Activated naive CD8-positive, alpha-beta T cell treated with anti-CD3 and anti-CD28 coated beads for 36 hours (primary cell): ENCODE measurements at regions not wholly inside any gene's neighbourhood (a gene's known extent, or its start where the extent isn't known, plus 50 kb on each side); places are given as distances from the start of the nearest gene placed in this dataset.

Source experiments
- DNase-seq: peaks from one replicate; pipeline ENCODE4 v3.0.0; 2021
- H3K27ac Mint-ChIP-seq: one replicate; pipeline ENCODE4 v1.8.0; 2022; ENCODE audit warnings: mild to moderate bottlenecking, moderate library complexity, mixed read lengths
- H3K27me3 Mint-ChIP-seq: one replicate; pipeline ENCODE4 v1.8.0; 2022; ENCODE audit warnings: mild to moderate bottlenecking, mixed read lengths
- H3K36me3 Mint-ChIP-seq: one replicate; pipeline ENCODE4 v1.8.0; 2021; ENCODE audit warnings: mild to moderate bottlenecking, mixed read lengths
- H3K4me1 Mint-ChIP-seq: one replicate; pipeline ENCODE4 v1.8.0; 2021; ENCODE audit warnings: mixed read lengths
- H3K4me3 Mint-ChIP-seq: one replicate; pipeline ENCODE4 v1.8.0; 2022; ENCODE audit warnings: mild to moderate bottlenecking, moderate library complexity, mixed read lengths
- H3K9me3 Mint-ChIP-seq: one replicate; pipeline ENCODE4 v1.8.0; 2022; ENCODE audit warnings: mixed read lengths

DNA sequence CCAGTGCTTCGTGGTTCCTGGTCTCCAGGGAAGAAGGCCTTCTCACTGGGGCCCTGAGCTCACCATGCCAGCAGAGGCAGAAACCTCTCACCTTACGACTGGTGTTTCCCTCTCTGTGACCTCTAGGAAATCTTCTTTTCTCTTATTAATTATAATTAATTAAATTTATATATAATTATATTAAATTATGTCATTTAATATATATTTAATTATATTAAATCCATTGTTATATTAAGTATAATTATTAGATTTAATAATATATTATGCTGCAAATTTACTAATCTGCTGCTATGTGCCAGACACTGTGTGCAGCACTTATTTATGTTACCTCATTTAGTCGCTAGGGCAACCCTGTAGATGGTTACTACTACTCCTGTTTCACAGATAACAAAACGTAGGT lies 70.3 kb upstream of the MBIP start:
- Mint-ChIP-seq H3K27ac (no peak overlapping the region), H3K4me3 (no peak overlapping the region), H3K4me1 (no peaks in the 10 kb centered on the region), H3K9me3 (no peaks in the 10 kb centered on the region), H3K36me3 (no peaks in the 10 kb centered on the region), H3K27me3 (peaks cover 21% of the 10 kb centered on the region)
- DNase-seq, result no peak

DNA sequence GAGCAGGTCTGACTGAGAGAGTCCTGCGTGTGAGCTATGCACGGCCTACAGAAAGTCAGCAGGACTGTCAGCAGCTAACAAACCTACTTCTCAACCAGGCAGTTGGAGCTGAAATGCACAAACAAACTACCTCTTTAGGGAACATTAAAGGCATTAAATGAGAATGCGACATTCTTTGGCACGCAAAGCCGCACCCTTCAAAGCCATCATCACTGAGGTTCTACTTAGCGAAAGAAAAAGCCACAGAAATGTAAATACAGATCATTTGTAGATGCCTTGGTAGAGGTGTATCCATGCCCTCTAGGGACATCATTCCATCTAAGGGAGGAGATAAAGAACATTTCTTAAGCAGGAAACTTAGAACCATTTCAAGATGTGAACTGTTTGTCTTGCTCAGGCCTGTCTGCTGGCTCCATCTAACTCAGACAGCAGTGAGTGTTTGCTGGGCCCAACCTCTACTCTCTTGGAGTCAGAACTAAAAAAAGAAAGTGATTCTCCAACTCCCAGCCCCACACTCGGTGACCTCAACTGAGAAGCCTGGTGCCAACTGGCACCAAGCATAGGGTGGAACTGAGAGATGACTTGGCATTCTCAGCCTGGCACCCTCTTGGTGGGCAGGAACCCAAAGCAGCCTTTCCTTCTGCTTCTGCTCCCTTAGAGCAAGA lies 63.5 kb upstream of the MBIP start:
- no peaks in the 10 kb centered on the region for H3K9me3 Mint-ChIP-seq
- H3K4me3 Mint-ChIP-seq, result no peak overlapping the region
- no peaks in the 10 kb centered on the region for H3K4me1 Mint-ChIP-seq
- DNase-seq, result no peak
- H3K27ac Mint-ChIP-seq, result no peak overlapping the region
- no peaks in the 10 kb centered on the region for H3K36me3 Mint-ChIP-seq
- H3K27me3 Mint-ChIP-seq, result peaks cover 6% of the 10 kb centered on the region

DNA sequence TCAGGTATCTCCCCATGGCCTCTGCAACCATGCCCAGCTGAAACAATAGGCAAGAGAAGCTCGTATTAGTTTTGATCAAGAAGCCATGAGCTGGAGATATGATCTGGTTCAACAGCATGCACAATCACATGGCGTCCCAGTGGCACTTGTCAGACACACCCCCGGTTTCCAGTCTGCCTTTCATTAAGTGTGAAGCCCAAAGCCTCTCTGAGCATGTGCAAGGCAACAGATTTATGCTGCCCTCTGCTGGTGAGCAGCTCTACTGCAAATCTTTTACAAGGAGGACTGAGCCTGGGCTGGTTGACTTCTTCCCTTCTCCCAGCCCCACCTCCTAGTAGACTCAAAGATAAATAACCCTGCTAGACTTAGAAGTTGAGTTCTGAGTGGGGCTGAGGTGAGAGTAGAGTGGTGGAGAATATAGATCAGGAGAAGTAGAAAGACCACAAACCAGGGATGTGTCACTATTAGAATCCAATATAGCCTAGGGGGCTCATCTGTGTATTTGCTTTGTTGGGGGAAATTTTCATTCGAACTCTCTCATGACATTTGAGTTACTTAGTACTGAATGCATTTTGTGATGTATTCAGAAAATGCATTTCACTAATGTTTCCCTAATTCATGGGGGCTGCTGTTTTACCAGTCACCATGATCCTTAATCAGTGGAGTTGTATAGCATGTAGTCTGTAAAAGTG lies 53.7 kb upstream of the MBIP start:
- DNase-seq, result peak; percentile 60
- H3K4me1 Mint-ChIP-seq, result no peaks in the 10 kb centered on the region
- no peak overlapping the region for H3K27ac Mint-ChIP-seq

More for the DNA sequence above, 53.7 kb upstream of the MBIP start:
- Mint-ChIP-seq H3K27me3 (peaks cover 3% of the 10 kb centered on the region), H3K9me3 (no peaks in the 10 kb centered on the region), H3K4me3 (no peak overlapping the region), H3K36me3 (no peaks in the 10 kb centered on the region)
